ENCODE measurements at regions not wholly inside any gene's neighbourhood (a gene's known extent, or its start where the extent isn't known, plus 50 kb on each side); places are given as distances from the start of the nearest gene placed in this dataset.
A peak's percentile ranks its signal among the peaks of the same experiment; 100 is the strongest.

- Mint-ChIP-seq H3K27me3 (ENCODE audit: low read depth) (peaks cover 11% of the 10 kb centered on the region), H3K9me3 (no peaks in the 10 kb centered on the region), H3K36me3 (ENCODE audit: low read depth) (no peaks in the 10 kb centered on the region), H3K27ac (no peak overlapping the region), H3K4me3 (no peak overlapping the region), H3K4me1 (peaks cover 60% of the 10 kb centered on the region)
- TF ChIP-seq CTCF (IDR thresholded peaks at IDR 0.05; ENCODE audit: unreplicated experiment in 3 of 3), result no peak
Measured at GRCh38 chr14:101073598-101073965, 170.1 kb upstream of the RTL1 start.

- Mint-ChIP-seq H3K27ac (peak overlapping the region in 2 of 3 experiments; percentile 62 to 64), H3K27me3 (ENCODE audit: low read depth) (peaks cover 15% of the 10 kb centered on the region), H3K4me1 (peaks cover 66% of the 10 kb centered on the region), H3K9me3 (no peaks in the 10 kb centered on the region), H3K36me3 (ENCODE audit: low read depth) (no peaks in the 10 kb centered on the region), H3K4me3 (peak overlapping the region in 1 of 3 experiments; percentile 44)
- no peak for TF ChIP-seq CTCF (IDR thresholded peaks at IDR 0.05; ENCODE audit: unreplicated experiment in 3 of 3)
Measured at GRCh38 chr14:101074196-101075024, 170.9 kb upstream of the RTL1 start.

- no peaks in the 10 kb centered on the region for H3K9me3 Mint-ChIP-seq
- peaks cover 12% of the 10 kb centered on the region for H3K27me3 Mint-ChIP-seq (ENCODE audit: low read depth)
- peak overlapping the region in 2 of 3 experiments; percentile 62 to 64 for H3K27ac Mint-ChIP-seq
- H3K4me1 Mint-ChIP-seq, result peaks cover 65% of the 10 kb centered on the region
- H3K36me3 Mint-ChIP-seq (ENCODE audit: low read depth), result no peaks in the 10 kb centered on the region
- no peak for TF ChIP-seq CTCF (IDR thresholded peaks at IDR 0.05; ENCODE audit: unreplicated experiment in 3 of 3)
- peak overlapping the region in 1 of 3 experiments; percentile 44 for H3K4me3 Mint-ChIP-seq
Measured at GRCh38 chr14:101075025-101075800, 171.7 kb upstream of the RTL1 start.

GRCh38 chr14:101075801-101076413, 172.4 kb upstream of the RTL1 start:
- Mint-ChIP-seq H3K36me3 (ENCODE audit: low read depth) (no peaks in the 10 kb centered on the region), H3K4me1 (peaks cover 61% of the 10 kb centered on the region), H3K27me3 (ENCODE audit: low read depth) (peaks cover 11% of the 10 kb centered on the region), H3K27ac (peak overlapping the region in 1 of 3 experiments; percentile 64), H3K9me3 (peaks cover 5% of the 10 kb centered on the region), H3K4me3 (no peak overlapping the region)
- no peak for TF ChIP-seq CTCF (IDR thresholded peaks at IDR 0.05; ENCODE audit: unreplicated experiment in 3 of 3)

GRCh38 chr14:101076451-101077198, 173.1 kb upstream of the RTL1 start:
- no peak for TF ChIP-seq CTCF (IDR thresholded peaks at IDR 0.05; ENCODE audit: unreplicated experiment in 3 of 3)
- H3K36me3 Mint-ChIP-seq (ENCODE audit: low read depth), result no peaks in the 10 kb centered on the region
- H3K27ac Mint-ChIP-seq, result peak overlapping the region in 1 of 3 experiments; percentile 55
- peaks cover 10% of the 10 kb centered on the region for H3K9me3 Mint-ChIP-seq
- peaks cover 59% of the 10 kb centered on the region for H3K4me1 Mint-ChIP-seq
- peaks cover 11% of the 10 kb centered on the region for H3K27me3 Mint-ChIP-seq (ENCODE audit: low read depth)
- H3K4me3 Mint-ChIP-seq, result peak overlapping the region; percentile 61 to 76 (median 75)

All from nephron (organoid).